ENCODE measurements at regions not wholly inside any gene's neighbourhood (a gene's known extent, or its start where the extent isn't known, plus 50 kb on each side); places are given as distances from the start of the nearest gene placed in this dataset.

GRCh38 chr7:25066253-25066652 lies 58.8 kb downstream of the CYCS start:
- Histone ChIP-seq H3K14ac (replicated peaks; ENCODE audit: low read depth, low read length) (no peak overlapping the region), H3K79me1 (ENCODE audit: low read depth in 1 of 2, low read length in 2 of 2) (no peaks in the 10 kb centered on the region; a peak in 1 of 4 replicates), H3K36me3 (ENCODE audit: control insufficient read depth, insufficient read depth, low read length) (no peaks in the 10 kb centered on the region), H3K9ac (ENCODE audit: low read depth, low read length) (no peak overlapping the region), H3K4me3 (ENCODE audit: insufficient read depth, low read depth, low read length) (no peak overlapping the region), H4K8ac (ENCODE audit: low read depth in 2 of 2, low read length in 2 of 2) (no peak overlapping the region), H2AK5ac (ENCODE audit: low read depth, low read length) (no peak overlapping the region), H2BK5ac (ENCODE audit: low read depth, low read length, poor library complexity, severe bottlenecking) (no peak overlapping the region), H2BK120ac (ENCODE audit: low read depth, low read length) (no peak overlapping the region), H3K4me2 (ENCODE audit: low read depth, low read length) (no peak overlapping the region), H3K18ac (ENCODE audit: low read depth, low read length) (no peak overlapping the region), H3K9me1 (ENCODE audit: insufficient read depth, low read length) (0 out of 2 replicates have a peak, but pooled peaks cover 6% of the 10 kb centered on the region), H2BK20ac (ENCODE audit: low read depth, low read length) (no peak overlapping the region), H4K20me1 (ENCODE audit: insufficient read depth, low read length) (no peaks in the 10 kb centered on the region), H4K91ac (ENCODE audit: insufficient read depth, low read depth, low read length) (no peak overlapping the region), H2AFZ (replicated peaks; ENCODE audit: low read length, poor library complexity) (no peak overlapping the region), H4K5ac (ENCODE audit: low read depth, low read length) (no peak overlapping the region), H2AK9ac (replicated peaks; ENCODE audit: low read depth, low read length, poor library complexity) (no peak overlapping the region), H3K4ac (ENCODE audit: low read depth, low read length) (no peak overlapping the region), H3K4me1 (ENCODE audit: control insufficient read depth, insufficient read depth, low read length) (peaks cover 4% of the 10 kb centered on the region; the same call in 1 of the 2 replicates), H2BK15ac (ENCODE audit: low read depth, low read length) (no peak overlapping the region), H3K23ac (ENCODE audit: low read depth, low read length) (no peak overlapping the region), H3K27ac (ENCODE audit: insufficient read depth, low read length) (no peak overlapping the region), H3K56ac (ENCODE audit: extremely low read depth, insufficient read depth, low read length) (no peak overlapping the region), H3K9me3 (ENCODE audit: control insufficient read depth, insufficient read depth, low read length) (no peaks in the 10 kb centered on the region), H3K27me3 (ENCODE audit: control insufficient read depth, insufficient read depth, low read length) (no peaks in the 10 kb centered on the region)
- TF ChIP-seq MAZ (IDR thresholded peaks at IDR 0.05; ENCODE audit: borderline replicate concordance, low read depth, low read length) (no peak), FOS (IDR thresholded peaks at IDR 0.05; ENCODE audit: low read depth, low read length) (no peak), RCOR1 (IDR thresholded peaks at IDR 0.05; ENCODE audit: insufficient replicate concordance, low read length) (no peak), CTCF (conservative IDR thresholded peaks at IDR 0.05; ENCODE audit: low read depth, low read length) (no peak), RAD21 (IDR thresholded peaks at IDR 0.05; ENCODE audit: low read length) (no peak), USF2 (IDR thresholded peaks at IDR 0.05; ENCODE audit: low read depth, low read length) (no peak), POLR2A (IDR thresholded peaks at IDR 0.05; ENCODE audit: low read depth, low read length) (no peak), RFX5 (IDR thresholded peaks at IDR 0.05; ENCODE audit: low read depth, low read length) (no peak), CHD1 (IDR thresholded peaks at IDR 0.05; ENCODE audit: low read depth, low read length) (no peak), BHLHE40 (IDR thresholded peaks at IDR 0.05; ENCODE audit: low read depth, low read length) (no peak), CEBPB (IDR thresholded peaks at IDR 0.05; ENCODE audit: low read depth, low read length) (no peak)
- ATAC-seq (ENCODE audit: low read depth) (no peak), DNase-seq (no peak)
- intact Hi-C loops (cut with micrococcal nuclease) = no loop called here
- BruUV-seq (replicated peaks) = no TSS peak
- no CpG with 5 or more reads among the region's 1 CpG for WGBS, 2 experiments (ENCODE audit: extremely low coverage in 2 of 2, insufficient read length in 1 of 2)
- in situ Hi-C loops (cut with MboI; ENCODE audit: low sequenced_read_pairs) = loop anchor here (10.0 kb wide), 1 partner anchor 81 kb away; the partner anchor contains the start of gene OSBPL3
- dilution Hi-C loops (cut with HindIII; ENCODE audit: low sequenced_read_pairs, unreplicated experiment) = no loop called here
- POLR2A ChIA-PET (ENCODE audit: unreplicated experiment) = no interaction called here
- CTCF ChIA-PET = interaction anchor here (0.5 to 1.3 kb wide), 4 partner anchors 84 to 702 kb away, joined by 3 to 5 read pairs (median 4); no protein-coding TSS in a partner anchor
